Jurkat, Clone E6-1 (cell line): ENCODE measurements at regions not wholly inside any gene's neighbourhood (a gene's known extent, or its start where the extent isn't known, plus 50 kb on each side); places are given as distances from the start of the nearest gene placed in this dataset.
A peak's percentile ranks its signal among the peaks of the same experiment; 100 is the strongest.
"Not testable (repeated sequence)": the region's sequence is repeated elsewhere in the genome, so short reads cannot be mapped to it uniquely, and the experiment has no call there.

Experiments used
- DNase-seq: peaks from one replicate; pipeline ENCODE4 v3.0.0-alpha.2; 2011; ENCODE audit warnings: low read depth, low spot score
- H3K4me3 ChIP-seq: 2 replicates; pipeline ENCODE4 v1.5.1; 2011; ENCODE audit warnings: mild to moderate bottlenecking, low read length, control low read depth, moderate library complexity

DNA sequence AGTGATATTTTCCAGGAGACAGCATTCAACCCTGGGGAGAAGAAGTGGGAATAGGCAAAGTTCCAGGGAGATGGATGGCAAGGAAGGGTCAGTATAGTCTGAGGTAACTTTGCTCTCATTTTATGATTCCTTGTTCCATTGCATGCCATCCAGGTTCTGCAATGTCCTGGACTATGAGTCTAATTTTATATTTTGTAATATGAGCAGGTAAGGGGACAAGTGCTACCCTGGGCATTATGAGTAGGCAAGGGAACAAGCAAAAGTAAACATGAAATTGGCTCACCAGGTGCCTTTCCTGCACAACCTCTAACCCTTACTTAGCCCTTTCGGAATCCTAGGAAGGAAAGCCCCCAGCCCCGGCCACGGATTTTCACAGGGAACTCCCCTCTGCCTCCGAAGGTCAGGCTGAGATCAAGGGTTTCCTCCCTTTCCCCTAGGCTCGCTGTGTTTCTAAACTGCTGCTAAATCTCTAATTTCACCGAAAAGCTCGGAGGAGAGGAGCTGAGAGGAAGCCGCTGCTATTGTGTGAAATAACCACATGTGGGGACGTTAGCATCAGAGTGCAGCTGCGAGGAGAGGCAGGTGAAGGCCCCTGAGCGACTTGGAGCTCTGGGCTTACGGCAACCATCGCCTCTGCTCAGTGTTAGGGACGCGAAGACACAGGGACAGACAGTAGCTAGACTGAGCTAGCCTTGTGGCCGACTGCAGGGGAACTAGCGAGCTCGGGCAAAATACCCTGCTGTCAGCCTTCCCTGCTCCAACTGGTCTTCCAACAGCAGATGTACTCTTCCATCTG lies 194.7 kb downstream of the KDM5D start:
- DNase-seq: peak; percentile 69
- no peak overlapping the region for H3K4me3 ChIP-seq

DNA sequence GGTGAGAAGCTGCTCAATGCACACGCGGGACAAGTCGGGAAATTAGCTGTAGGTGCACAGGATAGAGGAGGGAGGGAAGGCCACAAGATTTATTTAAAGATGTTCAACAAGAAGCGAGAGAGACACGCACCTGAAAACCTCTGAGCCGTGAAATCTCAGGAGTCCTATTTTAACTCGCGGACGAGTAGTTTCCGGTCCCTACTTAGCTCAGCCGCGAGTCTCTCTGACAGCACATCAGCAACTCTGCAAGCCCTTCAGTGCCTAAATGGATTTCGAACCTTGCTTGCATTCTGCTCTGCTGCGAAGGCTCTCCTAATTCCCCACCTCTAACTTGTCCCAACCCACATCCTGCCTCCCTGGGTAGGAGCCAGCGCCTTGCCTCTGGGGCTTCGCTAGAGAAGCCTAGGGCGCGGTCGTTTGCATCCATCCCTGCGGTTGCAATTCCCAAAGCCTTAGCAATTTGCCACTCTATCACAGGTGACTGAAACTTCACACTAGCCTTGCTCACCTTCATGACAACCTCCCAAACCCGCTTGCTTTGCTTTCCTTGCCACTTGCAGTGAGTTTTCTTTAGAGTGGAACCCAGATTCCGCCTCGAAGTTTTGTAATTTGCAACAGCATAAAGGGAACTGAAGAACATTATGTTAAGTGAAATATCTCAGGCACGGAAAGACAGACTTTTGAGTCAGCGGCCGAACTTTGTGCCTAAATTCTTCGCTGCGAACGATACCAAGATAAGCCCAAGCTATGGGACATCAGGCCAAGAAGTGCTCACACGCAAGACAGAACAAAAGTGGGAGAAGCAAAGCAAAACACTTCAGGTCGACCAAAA lies 202.8 kb downstream of the KDM5D start:
- H3K4me3 ChIP-seq: no peak overlapping the region
- no peak for DNase-seq

DNA sequence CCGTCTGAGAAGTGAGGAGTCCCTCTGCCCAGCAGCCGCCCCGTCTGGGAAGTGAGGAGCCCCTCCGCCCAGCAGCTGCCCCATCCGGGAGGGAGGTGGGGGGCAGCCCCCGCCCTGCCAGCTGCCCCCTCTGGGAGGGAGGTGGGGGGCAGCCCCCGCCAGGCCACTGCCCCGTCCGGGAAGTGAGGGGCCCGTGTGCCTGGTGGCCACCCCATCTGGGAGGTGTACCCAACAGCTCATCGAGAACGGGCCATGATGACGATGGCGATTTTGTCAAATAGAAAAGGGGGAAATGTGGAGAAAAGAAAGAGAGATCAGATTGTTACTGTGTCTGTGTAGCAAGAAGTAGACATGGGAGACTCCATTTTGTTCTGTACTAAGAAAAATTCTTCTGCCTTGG lies 208.8 kb downstream of the KDM5D start:
- not testable (repeated sequence) for H3K4me3 ChIP-seq, DNase-seq

- no peak for DNase-seq
These were observed 222.6 kb downstream of the KDM5D start for GRCh38 chrY:19521976-19522375.

GRCh38 chrY:19503092-19503449 lies 241.5 kb downstream of the KDM5D start:
- H3K4me3 ChIP-seq: peak overlapping the region; percentile 67
- DNase-seq: peak; percentile 62

More at GRCh38 chrY:19521976-19522375, 222.6 kb downstream of the KDM5D start:
- H3K4me3 ChIP-seq: no peak overlapping the region

DNA sequence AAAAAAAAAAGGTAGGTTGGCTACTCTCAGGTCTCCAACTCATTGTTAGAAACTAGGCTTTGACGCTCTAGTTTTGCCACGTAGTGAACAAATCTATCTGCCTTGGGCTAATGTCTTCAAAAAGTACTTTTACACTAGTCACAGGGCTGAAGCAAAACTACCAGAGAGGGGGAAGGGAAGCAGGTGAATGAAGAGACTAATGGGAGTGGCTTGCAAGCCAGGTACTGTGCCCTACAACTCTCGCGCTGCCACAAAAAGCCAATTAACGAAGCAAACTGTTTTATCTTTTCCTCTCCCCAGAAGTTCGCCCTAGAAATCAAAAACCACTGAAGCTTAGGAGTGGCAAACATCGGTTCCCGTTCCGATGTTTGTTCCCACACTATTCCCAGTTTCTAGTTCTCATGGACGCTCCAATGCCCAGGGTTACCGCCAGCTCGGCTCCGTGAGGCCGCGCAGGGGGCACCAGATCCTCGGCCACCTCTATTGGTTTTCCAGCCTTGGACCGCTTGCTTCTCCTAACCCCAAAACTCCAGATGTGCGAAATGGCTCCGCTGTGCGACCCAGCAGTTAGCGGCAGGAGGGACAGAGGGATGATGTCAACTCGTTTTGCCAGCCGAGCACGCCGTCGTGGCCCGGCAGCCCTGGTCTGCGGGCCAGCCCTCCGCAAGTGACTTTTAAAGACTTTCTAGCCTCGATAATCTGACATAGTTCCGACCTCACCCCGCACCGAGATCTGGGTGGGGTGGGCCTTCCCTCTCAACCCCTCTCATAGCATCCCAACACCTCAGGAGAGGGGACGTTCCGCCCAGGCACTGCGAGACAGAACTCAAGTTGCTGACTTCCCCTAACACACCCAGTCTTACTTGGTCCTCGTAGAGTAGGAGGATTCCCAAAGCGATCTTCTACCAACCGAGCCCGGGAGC lies 242.1 kb downstream of the KDM5D start:
- peak overlapping the region; percentile 67 for H3K4me3 ChIP-seq
- DNase-seq: peak; percentile 66

DNA sequence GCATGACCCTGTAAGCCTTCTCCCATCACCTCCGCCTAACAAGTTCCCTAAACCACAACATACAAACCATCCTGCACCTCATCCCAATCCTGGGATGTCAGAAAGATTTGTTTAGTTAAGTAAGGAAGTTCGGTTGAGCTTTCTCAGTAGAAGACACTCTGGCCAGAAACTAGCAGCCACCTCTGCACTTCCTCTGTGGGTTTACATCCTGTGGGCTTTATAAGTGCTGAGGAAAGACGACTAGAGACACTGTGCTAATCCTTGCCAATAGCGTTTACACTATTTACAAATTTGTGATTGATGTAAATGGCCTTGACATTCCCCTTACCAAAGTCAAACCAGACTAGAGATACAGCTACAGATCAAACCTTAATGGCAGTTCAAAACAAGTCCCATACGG lies 246.0 kb downstream of the KDM5D start:
- peak overlapping the region; percentile 36 for H3K4me3 ChIP-seq
- peak; percentile 64 for DNase-seq

GRCh38 chrY:19487494-19487893 lies 257.0 kb downstream of the KDM5D start:
- DNase-seq: no peak

GRCh38 chrY:19484997-19485396 lies 259.5 kb downstream of the KDM5D start:
- no peak overlapping the region for H3K4me3 ChIP-seq
- no peak for DNase-seq

More at GRCh38 chrY:19487494-19487893, 257.0 kb downstream of the KDM5D start:
- H3K4me3 ChIP-seq: no peak overlapping the region

GRCh38 chrY:19479141-19479540 lies 265.4 kb downstream of the KDM5D start:
- peak; percentile 93 for DNase-seq
- no peak overlapping the region for H3K4me3 ChIP-seq

- no peak overlapping the region for H3K4me3 ChIP-seq
- peak; percentile 76 for DNase-seq
These were observed 266.6 kb downstream of the KDM5D start for GRCh38 chrY:19477959-19478358.

DNA sequence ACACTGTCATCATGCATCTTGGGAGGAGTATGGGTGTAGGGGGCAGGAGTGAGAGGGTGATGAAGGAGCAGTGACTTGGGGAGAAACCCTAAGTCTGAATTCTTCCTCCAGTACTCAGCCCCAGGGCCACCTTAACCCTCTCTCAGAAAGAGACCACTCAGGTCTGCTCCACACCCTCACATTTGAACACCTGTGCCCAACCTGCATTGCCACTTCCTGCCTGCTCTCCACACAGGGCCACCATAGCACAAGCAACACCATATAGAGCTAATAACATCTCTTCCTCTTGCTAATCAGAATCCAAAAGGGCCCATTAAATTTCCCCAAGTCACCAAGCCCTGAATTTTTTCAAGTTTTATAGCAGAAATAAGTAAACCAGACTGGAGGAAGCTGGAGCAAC lies 278.7 kb downstream of the KDM5D start:
- peak; percentile 57 for DNase-seq

GRCh38 chrY:19456855-19457448 lies 287.6 kb downstream of the KDM5D start:
- DNase-seq: no peak
- H3K4me3 ChIP-seq: no peak overlapping the region

More for the DNA sequence above, 278.7 kb downstream of the KDM5D start:
- no peak overlapping the region for H3K4me3 ChIP-seq

DNA sequence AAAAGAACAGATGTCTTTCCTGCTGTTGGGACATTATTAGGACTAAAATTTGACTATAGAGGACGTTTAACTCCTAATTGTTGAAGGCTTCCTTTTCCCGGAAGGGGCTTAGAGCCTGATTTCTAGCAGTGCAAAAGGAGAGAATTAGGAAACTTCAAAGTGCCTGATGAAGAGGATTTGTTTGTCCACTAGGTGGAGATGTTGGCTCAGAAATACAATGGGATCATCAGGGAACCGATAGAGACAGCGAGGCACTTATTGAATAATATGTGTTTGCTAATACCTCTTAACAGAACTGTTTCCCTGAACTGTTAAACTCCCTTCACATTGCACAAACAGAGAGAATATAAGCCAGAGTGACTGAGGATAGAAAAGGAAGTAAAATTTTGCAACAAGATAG lies 311.5 kb downstream of the KDM5D start:
- H3K4me3 ChIP-seq: no peak overlapping the region
- peak; percentile 73 for DNase-seq

GRCh38 chrY:19427736-19428518 lies 316.6 kb downstream of the KDM5D start:
- DNase-seq: no peak
- no peak overlapping the region for H3K4me3 ChIP-seq

DNA sequence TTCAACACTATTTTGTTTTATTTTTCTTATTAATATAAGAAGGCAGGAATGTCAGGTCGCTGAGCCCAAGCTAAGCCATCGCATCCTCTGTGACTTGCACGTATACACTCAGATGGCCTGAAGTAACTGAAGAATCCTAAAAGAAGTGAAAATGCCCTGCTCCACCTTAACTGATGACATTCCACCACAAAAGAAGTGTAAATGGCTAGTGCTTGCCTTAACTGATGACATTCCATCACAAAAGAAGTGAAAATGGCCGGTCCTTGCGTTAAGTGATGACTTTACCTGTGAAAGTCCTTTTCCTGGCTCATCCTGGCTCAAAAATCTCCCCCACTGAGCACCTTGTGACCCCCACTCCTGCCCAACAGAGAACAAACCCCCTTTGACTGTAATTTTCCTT lies 317.3 kb downstream of the KDM5D start:
- H3K4me3 ChIP-seq, DNase-seq: not testable (repeated sequence)

DNA sequence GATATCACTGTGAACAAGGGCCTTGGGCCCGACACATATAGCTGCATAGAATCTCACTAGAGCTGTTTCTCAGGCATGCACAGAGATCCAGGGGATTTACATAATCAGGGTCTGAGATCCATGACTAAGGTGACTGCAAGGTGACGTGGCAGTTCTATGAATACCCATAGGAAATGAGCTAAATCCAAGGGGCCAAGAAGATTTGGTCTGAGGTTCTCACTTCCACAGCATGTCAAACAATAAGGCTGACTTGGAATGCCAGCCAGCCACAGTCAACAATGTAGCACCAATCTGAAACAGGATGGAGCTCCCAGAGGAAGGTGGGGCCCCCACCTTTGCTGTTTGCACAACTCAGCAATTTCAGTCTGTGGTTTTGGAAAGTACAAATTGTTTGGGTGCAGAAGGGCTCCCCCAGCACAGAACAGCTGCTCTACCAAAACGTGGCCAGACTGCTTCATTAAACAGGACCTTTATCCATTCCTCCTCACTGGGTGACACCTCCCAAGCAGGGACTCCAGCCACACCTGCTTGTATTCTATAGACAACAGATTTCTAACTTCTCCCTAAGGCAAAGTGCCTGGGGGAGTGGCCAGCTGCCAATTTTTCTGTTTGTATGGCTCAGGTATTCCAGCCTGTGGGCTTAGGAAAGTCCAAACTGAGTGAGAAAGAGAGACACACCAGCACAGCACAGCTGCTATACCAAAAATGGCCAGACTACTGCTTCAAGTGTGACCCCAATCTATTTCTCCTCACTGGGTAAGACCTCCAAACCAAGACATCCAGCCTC lies 333.4 kb downstream of the KDM5D start:
- DNase-seq: no peak
- no peak overlapping the region for H3K4me3 ChIP-seq
